OCI-LY1 (cell line): ENCODE measurements at regions not wholly inside any gene's neighbourhood (a gene's known extent, or its start where the extent isn't known, plus 50 kb on each side); places are given as distances from the start of the nearest gene placed in this dataset.

Source experiments
- H2AFZ ChIP-seq: fragments of 200-600 bp; sonication (generic), shearing (Covaris generic); 2 replicates; pipeline ENCODE4 v1.6.0; 2014; ENCODE audit warnings: antibody characterized with exemption, mild to moderate bottlenecking, low read length
- H3F3A ChIP-seq: fragments of 200-600 bp; sonication (generic), shearing (Covaris generic); 2 replicates; pipeline ENCODE4 v1.6.0; 2014; ENCODE audit warnings: mild to moderate bottlenecking, antibody characterized with exemption, low read length, moderate library complexity; ENCODE audit not compliant: insufficient read depth
- H3K27ac ChIP-seq: fragments of 200-600 bp; sonication (generic); 2 replicates; pipeline ENCODE4 v1.5.1; 2014; ENCODE audit warnings: low read length, mixed run types, mild to moderate bottlenecking, low read depth; ENCODE audit not compliant: poor library complexity, severe bottlenecking
- H3K27me3 ChIP-seq: fragments of 200-600 bp; sonication (generic); 2 replicates; pipeline ENCODE4 v1.6.0; 2014; ENCODE audit warnings: antibody characterized with exemption, mild to moderate bottlenecking, low read length, moderate library complexity; ENCODE audit not compliant: insufficient read depth
- H3K36me3 ChIP-seq: fragments of 200-600 bp; sonication (generic); 2 replicates; pipeline ENCODE4 v1.6.1; 2014; ENCODE audit warnings: mild to moderate bottlenecking, antibody characterized with exemption, low read length, moderate library complexity, mixed read lengths; ENCODE audit not compliant: insufficient read depth
- H3K4me1 ChIP-seq: fragments of 200-600 bp; sonication (generic); 2 replicates; pipeline ENCODE4 v1.5.1; 2014; ENCODE audit warnings: mild to moderate bottlenecking, low read length, moderate library complexity; ENCODE audit not compliant: insufficient read depth, severe bottlenecking
- H3K4me2 ChIP-seq: fragments of 200-600 bp; sonication (generic), shearing (Covaris generic); 2 replicates; pipeline ENCODE4 v1.6.1; 2014; ENCODE audit warnings: low read length
- H3K4me3 ChIP-seq: fragments of 200-600 bp; sonication (generic); 2 replicates; pipeline ENCODE4 v1.5.1; 2014; ENCODE audit warnings: low read length, low read depth, mild to moderate bottlenecking, mixed read lengths; ENCODE audit not compliant: poor library complexity, severe bottlenecking
- H3K79me2 ChIP-seq: fragments of 200-600 bp; shearing (Covaris generic); 2 replicates; pipeline ENCODE4 v1.6.1; 2016; ENCODE audit warnings: mixed run types, low read length, mixed read lengths; ENCODE audit not compliant: insufficient read depth
- H3K9ac ChIP-seq: fragments of 200-600 bp; sonication (generic), shearing (Covaris generic); 2 replicates; pipeline ENCODE4 v1.6.1; 2014; ENCODE audit warnings: mild to moderate bottlenecking, low read length, mixed read lengths
- H3K9me2 ChIP-seq: fragments of 200-600 bp; sonication (generic), shearing (Covaris generic); 2 replicates; pipeline ENCODE4 v1.6.1; 2014; ENCODE audit warnings: low read depth, mild to moderate bottlenecking, low read length, mixed read lengths
- H3K9me3 ChIP-seq: fragments of 200-600 bp; shearing (Covaris generic); 2 replicates; pipeline ENCODE4 v1.6.1; 2014; ENCODE audit warnings: low read length, mixed read lengths
- H4K20me1 ChIP-seq: fragments of 200-600 bp; sonication (generic), shearing (Covaris generic); 2 replicates; pipeline ENCODE4 v1.6.0; 2016; ENCODE audit warnings: mild to moderate bottlenecking, low read length; ENCODE audit not compliant: insufficient read depth
- EZH2 ChIP-seq: fragments of 200-600 bp; sonication (generic), shearing (Covaris generic); IDR thresholded peaks from 2 replicates; pipeline ENCODE4 v1.8.0; 2017; ENCODE audit warnings: borderline replicate concordance, mixed run types, mild to moderate bottlenecking, antibody characterized with exemption, low read length, moderate library complexity, mixed read lengths
- TF ChIP-seq, protein P1 (sequence below): fragments of 200-600 bp; sonication (generic), shearing (Covaris generic); IDR thresholded peaks from 2 replicates; pipeline ENCODE4 v1.5.1; 2017; ENCODE audit warnings: mild to moderate bottlenecking, antibody characterized with exemption, low read length, moderate library complexity, mixed read lengths

DNA sequence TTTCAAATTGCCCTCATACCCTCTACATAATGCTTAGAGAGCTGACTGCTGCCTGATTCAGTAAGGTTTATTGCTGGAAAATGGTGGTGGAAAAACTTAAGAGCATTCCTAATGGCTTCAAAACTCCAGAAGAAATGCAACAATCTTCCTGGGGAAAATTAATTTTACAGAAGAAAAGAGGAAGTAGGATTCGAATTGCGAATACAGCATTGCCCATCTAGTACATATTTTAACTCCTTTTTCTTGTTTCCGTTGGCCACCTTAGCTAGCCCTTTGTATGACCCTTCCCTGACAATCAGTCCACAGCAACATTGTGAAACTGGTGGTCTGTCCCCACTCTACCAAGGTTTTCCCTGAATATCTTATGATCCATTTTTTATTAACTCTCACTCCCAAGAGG is 224.7 kb downstream of the MTX2 start:
- H3K9me2 ChIP-seq, result no peaks in the 10 kb centered on the region
- TF ChIP-seq, protein P1, sequence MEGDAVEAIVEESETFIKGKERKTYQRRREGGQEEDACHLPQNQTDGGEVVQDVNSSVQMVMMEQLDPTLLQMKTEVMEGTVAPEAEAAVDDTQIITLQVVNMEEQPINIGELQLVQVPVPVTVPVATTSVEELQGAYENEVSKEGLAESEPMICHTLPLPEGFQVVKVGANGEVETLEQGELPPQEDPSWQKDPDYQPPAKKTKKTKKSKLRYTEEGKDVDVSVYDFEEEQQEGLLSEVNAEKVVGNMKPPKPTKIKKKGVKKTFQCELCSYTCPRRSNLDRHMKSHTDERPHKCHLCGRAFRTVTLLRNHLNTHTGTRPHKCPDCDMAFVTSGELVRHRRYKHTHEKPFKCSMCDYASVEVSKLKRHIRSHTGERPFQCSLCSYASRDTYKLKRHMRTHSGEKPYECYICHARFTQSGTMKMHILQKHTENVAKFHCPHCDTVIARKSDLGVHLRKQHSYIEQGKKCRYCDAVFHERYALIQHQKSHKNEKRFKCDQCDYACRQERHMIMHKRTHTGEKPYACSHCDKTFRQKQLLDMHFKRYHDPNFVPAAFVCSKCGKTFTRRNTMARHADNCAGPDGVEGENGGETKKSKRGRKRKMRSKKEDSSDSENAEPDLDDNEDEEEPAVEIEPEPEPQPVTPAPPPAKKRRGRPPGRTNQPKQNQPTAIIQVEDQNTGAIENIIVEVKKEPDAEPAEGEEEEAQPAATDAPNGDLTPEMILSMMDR, result no peak
- TF ChIP-seq EZH2, result no peak
- H3K4me3 ChIP-seq, result peak overlapping the region; percentile 1
- H3K9me3 ChIP-seq, result no peaks in the 10 kb centered on the region
- no peak overlapping the region for H2AFZ ChIP-seq
- H3K27ac ChIP-seq, result peak overlapping the region; percentile 83
- peak overlapping the region; percentile 31 for H3K4me2 ChIP-seq
- peak overlapping the region; percentile 12; the same call in 1 of the 2 replicates for H3K9ac ChIP-seq
- H3K36me3 ChIP-seq, result no peaks in the 10 kb centered on the region
- no peaks in the 10 kb centered on the region for H3F3A ChIP-seq
- H3K79me2 ChIP-seq, result no peaks in the 10 kb centered on the region
- H3K27me3 ChIP-seq, result no peaks in the 10 kb centered on the region
- peaks cover 63% of the 10 kb centered on the region for H3K4me1 ChIP-seq
- H4K20me1 ChIP-seq, result no peaks in the 10 kb centered on the region

DNA sequence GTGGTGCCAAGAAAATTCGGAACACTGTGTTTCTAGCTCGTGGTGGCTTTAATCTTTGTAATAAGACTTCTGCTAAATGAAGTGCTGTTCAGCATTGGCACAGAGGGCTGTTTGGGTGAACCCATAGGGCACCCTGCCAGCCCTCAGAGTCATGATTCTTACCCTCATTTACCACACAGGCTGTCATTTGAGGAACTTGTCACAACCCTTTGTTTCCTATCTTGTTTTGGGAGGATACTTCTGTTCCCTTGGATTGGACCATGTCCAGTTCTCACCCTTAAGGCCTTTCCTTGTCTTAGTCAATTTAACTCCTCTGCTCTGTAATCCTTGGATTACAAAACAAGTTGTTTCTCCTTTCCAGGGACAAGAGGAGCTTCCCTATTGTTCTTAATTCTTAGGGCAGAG is 225.7 kb downstream of the MTX2 start:
- no peak overlapping the region for H2AFZ ChIP-seq
- no peaks in the 10 kb centered on the region for H3K79me2 ChIP-seq
- H3K27me3 ChIP-seq, result no peaks in the 10 kb centered on the region
- H3K4me2 ChIP-seq, result no peak overlapping the region; the same call in 1 of the 2 replicates
- H4K20me1 ChIP-seq, result no peaks in the 10 kb centered on the region
- no peak for TF ChIP-seq EZH2
- TF ChIP-seq, protein P1, result no peak
- H3K36me3 ChIP-seq, result no peaks in the 10 kb centered on the region
- H3K4me1 ChIP-seq, result peaks cover 53% of the 10 kb centered on the region
- no peaks in the 10 kb centered on the region for H3F3A ChIP-seq
- no peak overlapping the region for H3K9ac ChIP-seq
- H3K4me3 ChIP-seq, result no peak overlapping the region
- no peaks in the 10 kb centered on the region for H3K9me3 ChIP-seq
- H3K27ac ChIP-seq, result peak overlapping the region; percentile 83
- H3K9me2 ChIP-seq, result no peaks in the 10 kb centered on the region

DNA sequence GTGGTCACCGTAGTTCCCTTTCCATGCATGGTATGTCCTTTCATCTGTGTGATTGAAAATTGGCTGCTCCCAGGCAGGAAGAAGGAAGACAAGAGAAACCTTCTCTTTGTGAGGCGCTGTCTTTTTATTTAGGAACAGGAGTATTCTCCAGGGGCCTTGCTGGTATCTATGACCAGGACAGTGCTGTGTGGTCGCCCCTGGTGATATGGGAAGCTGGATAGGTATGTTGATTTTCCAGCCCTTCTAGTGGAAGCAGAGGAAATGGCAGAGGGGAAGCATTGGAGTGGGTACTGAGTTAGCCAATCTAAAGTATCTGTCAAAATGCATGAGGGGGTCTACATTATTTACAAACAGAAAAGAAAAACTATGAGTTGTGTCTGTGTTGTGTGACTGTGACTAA is 226.6 kb downstream of the MTX2 start:
- H3K27me3 ChIP-seq, result no peaks in the 10 kb centered on the region
- H3K9me2 ChIP-seq, result no peaks in the 10 kb centered on the region
- no peak for TF ChIP-seq EZH2
- TF ChIP-seq, protein P1, result no peak
- no peak overlapping the region for H3K27ac ChIP-seq
- no peaks in the 10 kb centered on the region for H4K20me1 ChIP-seq
- H3K4me1 ChIP-seq, result peaks cover 46% of the 10 kb centered on the region
- H3K9me3 ChIP-seq, result no peaks in the 10 kb centered on the region
- no peaks in the 10 kb centered on the region for H3F3A ChIP-seq
- no peaks in the 10 kb centered on the region for H3K79me2 ChIP-seq
- no peak overlapping the region for H3K4me2 ChIP-seq
- no peak overlapping the region for H3K9ac ChIP-seq
- no peaks in the 10 kb centered on the region for H3K36me3 ChIP-seq
- H2AFZ ChIP-seq, result no peak overlapping the region
- H3K4me3 ChIP-seq, result no peak overlapping the region
